ENCODE measurements at regions not wholly inside any gene's neighbourhood (a gene's known extent, or its start where the extent isn't known, plus 50 kb on each side); places are given as distances from the start of the nearest gene placed in this dataset.

GRCh38 chr14:82811246-82811645 lies 1277.6 kb upstream of the SEL1L start:
- TF ChIP-seq EP300 (IDR thresholded peaks at IDR 0.05), result no peak
- TF ChIP-seq, protein P1, sequence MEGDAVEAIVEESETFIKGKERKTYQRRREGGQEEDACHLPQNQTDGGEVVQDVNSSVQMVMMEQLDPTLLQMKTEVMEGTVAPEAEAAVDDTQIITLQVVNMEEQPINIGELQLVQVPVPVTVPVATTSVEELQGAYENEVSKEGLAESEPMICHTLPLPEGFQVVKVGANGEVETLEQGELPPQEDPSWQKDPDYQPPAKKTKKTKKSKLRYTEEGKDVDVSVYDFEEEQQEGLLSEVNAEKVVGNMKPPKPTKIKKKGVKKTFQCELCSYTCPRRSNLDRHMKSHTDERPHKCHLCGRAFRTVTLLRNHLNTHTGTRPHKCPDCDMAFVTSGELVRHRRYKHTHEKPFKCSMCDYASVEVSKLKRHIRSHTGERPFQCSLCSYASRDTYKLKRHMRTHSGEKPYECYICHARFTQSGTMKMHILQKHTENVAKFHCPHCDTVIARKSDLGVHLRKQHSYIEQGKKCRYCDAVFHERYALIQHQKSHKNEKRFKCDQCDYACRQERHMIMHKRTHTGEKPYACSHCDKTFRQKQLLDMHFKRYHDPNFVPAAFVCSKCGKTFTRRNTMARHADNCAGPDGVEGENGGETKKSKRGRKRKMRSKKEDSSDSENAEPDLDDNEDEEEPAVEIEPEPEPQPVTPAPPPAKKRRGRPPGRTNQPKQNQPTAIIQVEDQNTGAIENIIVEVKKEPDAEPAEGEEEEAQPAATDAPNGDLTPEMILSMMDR (IDR thresholded peaks at IDR 0.05), result no peak

All from sigmoid colon (tissue), 4 donors.